Motor neuron (in vitro differentiated cells): ENCODE measurements at regions not wholly inside any gene's neighbourhood (a gene's known extent, or its start where the extent isn't known, plus 50 kb on each side); places are given as distances from the start of the nearest gene placed in this dataset.

Experiments used
- ATAC-seq, 8 experiments: fragments of 200-7000 bp; cut with Tn5 transposase; replicated peaks in 6 of 8; 2 replicates each; pipeline ENCODE4 v1.8.0; 2021; ENCODE audit warnings: mild to moderate bottlenecking in 8 of 8, moderate library complexity in 8 of 8
- H3K27ac ChIP-seq, 2 donors: fragments of 250-450 bp; sonication (Bioruptor Pico); 2 replicates each; pipeline ENCODE4 v1.9.0; 2021; ENCODE audit warnings: antibody characterized with exemption in 2 of 2, mild to moderate bottlenecking in 2 of 2, moderate library complexity in 1 of 2
- H3K4me1 ChIP-seq, 2 donors: fragments of 250-450 bp; sonication (Bioruptor Pico); replicated peaks in 1 of 2; 2 replicates each; pipeline ENCODE4 v1.6.1; 2021; ENCODE audit warnings: antibody characterized with exemption in 2 of 2, mild to moderate bottlenecking in 2 of 2, moderate library complexity in 1 of 2
- H3K4me3 ChIP-seq, 5 donors: fragments of 250-450 bp; sonication (Bioruptor Pico); 2 replicates each; pipeline ENCODE4 v1.9.0; 2021; ENCODE audit warnings: antibody characterized with exemption in 5 of 5, mild to moderate bottlenecking in 5 of 5, moderate library complexity in 4 of 5
- WGBS, 10 experiments: fragments of 450-650 bp; shearing (Covaris generic); methylation state at CpG; one replicate each; pipeline ENCODE4 v1.0.0; 2022; 5-methylcytosine and 5-hydroxymethylcytosine counted together
- in situ Hi-C, 9 experiments: fragments of 400-800 bp; cut with MboI; loops; one replicate each; pipeline ENCODE4 v1.15.0; 2021; ENCODE audit warnings: low sequenced_read_pairs in 9 of 9, low pct_unique_long_range_greater_than_20kb in 2 of 9; ENCODE audit not compliant: unreplicated experiment in 9 of 9

DNA sequence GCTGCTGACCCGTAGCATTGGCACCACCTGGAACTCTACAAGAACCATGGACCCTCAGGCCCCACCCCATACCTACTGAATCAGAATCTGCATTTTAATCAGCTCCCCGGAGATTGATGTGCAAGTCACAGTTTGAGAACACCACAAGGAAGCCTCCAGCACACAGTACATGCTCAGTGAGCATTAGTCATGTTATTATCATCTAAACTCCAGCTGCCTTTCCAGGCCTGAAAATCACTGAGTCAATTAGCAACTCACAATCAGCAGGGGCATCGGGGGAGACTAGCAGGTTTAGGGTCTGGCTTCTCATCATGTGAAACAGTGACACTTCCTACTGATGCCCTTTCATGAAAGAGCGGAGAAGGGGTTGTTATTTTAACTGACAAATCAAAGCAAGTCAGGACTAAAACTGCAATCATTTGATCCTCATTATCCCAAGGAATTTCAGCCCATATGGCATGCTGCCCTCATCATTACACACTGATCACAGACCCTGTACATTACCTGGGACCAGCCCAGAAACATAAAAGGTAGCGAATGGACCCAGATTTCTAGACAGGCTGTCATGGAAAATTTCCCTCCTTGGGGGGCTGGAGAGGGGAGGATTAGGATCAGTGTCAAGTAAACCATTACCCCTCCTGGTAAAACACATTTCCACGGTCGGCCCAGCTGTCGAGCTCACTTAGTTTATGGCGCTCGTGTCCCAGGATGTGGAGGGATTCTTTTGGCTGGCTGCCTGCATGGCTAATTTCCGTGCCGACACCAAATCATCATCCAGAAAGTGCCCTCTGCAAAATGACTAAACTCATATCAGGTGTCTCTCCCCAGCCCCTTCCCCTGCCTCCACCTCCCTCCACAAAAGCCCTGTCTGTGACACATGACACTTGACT is 122.8 kb downstream of the PRLHR start:
- H3K4me1 ChIP-seq: peaks cover 0 to 3% of the 10 kb centered on the region in 2 donors
- in situ Hi-C loops: loop anchor here in 3 of 9 experiments (25.0 kb wide), 2 partner anchors 935 to 960 kb away; partner anchors contain the start of gene EMX2 (in 1 of the 3)
- H3K27ac ChIP-seq: no peak overlapping the region
- no peak overlapping the region for H3K4me3 ChIP-seq
- peak in 2 of 8 experiments; percentile 13 to 39 for ATAC-seq
- WGBS, 10 experiments: 40 to 93% (median 62%) methylated on average over 2 to 8 of the region's 12 CpGs; no CpG with 5 or more reads in 2 of the 10 experiments

GRCh38 chr10:118471863-118472262 is 123.6 kb downstream of the PRLHR start:
- ATAC-seq: peak in 3 of 8 experiments; percentile 54 to 85 (median 81)
- 14 to 86% (median 83%) methylated on average over 1 to 2 of the region's 4 CpGs; no CpG with 5 or more reads in 5 of the 10 experiments for WGBS, 10 experiments

GRCh38 chr10:118470470-118470869 is 125.0 kb downstream of the PRLHR start:
- Histone ChIP-seq H3K27ac (no peak overlapping the region), H3K4me3 (no peak overlapping the region), H3K4me1 (peaks cover 0 to 3% of the 10 kb centered on the region in 2 donors)
- ATAC-seq: no peak
- in situ Hi-C loops: loop anchor here in 3 of 9 experiments (25.0 kb wide), 2 partner anchors 933 to 958 kb away; partner anchors contain the start of gene EMX2 (in 1 of the 3)
- 0 to 80% (median 32%) methylated on average over 1 of the region's 1 CpG; no CpG with 5 or more reads in 4 of the 10 experiments for WGBS, 10 experiments

More at GRCh38 chr10:118471863-118472262, 123.6 kb downstream of the PRLHR start:
- Histone ChIP-seq H3K4me3 (no peak overlapping the region), H3K27ac (no peak overlapping the region), H3K4me1 (peaks cover 0 to 3% of the 10 kb centered on the region in 2 donors)
- in situ Hi-C loops: loop anchor here in 3 of 9 experiments (25.0 kb wide), 2 partner anchors 935 to 960 kb away; partner anchors contain the start of gene EMX2 (in 1 of the 3)

DNA sequence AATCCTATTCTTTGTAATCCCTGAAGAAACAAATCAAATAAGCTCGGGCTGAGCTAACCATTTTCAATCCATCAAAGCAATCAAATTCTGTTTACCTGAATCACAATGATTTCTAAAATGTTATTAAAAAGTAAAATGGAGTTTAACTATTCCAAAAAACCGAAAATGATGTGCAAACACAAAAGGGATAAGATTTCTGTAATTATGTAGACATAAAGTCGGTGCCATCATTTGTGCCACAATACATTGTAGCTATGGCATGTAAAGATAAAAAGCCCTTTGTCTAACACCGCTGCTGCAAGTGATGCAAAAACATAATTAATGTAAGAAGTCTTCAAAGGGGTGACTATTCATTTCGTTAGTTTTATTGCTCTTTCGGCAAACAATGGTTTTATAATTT is 125.1 kb upstream of the FAM204A start:
- in situ Hi-C loops: loop anchor here in 3 of 9 experiments (25.0 kb wide), 2 partner anchors 930 to 955 kb away; partner anchors contain the start of gene EMX2 (in 1 of the 3)
- H3K4me1 ChIP-seq: no peaks in the 10 kb centered on the region
- 32 to 73% (median 64%) methylated on average over 2 to 6 of the region's 6 CpGs for WGBS, 10 experiments
- no peak overlapping the region for H3K4me3 ChIP-seq
- no peak overlapping the region for H3K27ac ChIP-seq
- ATAC-seq: no peak

GRCh38 chr10:118465300-118465874 is 123.3 kb upstream of the FAM204A start:
- Histone ChIP-seq H3K4me1 (no peaks in the 10 kb centered on the region), H3K4me3 (no peak overlapping the region), H3K27ac (no peak overlapping the region)
- no peak for ATAC-seq
- in situ Hi-C loops: loop anchor here in 3 of 9 experiments (25.0 kb wide), 2 partner anchors 928 to 953 kb away; partner anchors contain the start of gene EMX2 (in 1 of the 3)
- 61 to 100% (median 84%) methylated on average over 1 to 3 of the region's 3 CpGs; no CpG with 5 or more reads in 1 of the 10 experiments for WGBS, 10 experiments

- in situ Hi-C loops: loop anchor here in 3 of 9 experiments (25.0 kb wide), 2 partner anchors 926 to 951 kb away; partner anchors contain the start of gene EMX2 (in 1 of the 3)
- Histone ChIP-seq H3K4me3 (no peak overlapping the region), H3K4me1 (no peaks in the 10 kb centered on the region), H3K27ac (no peak overlapping the region)
- ATAC-seq: no peak
- 0 to 86% (median 40%) methylated on average over 1 of the region's 1 CpG; no CpG with 5 or more reads in 7 of the 10 experiments for WGBS, 10 experiments
These were observed 121.6 kb upstream of the FAM204A start for GRCh38 chr10:118463740-118464139.

DNA sequence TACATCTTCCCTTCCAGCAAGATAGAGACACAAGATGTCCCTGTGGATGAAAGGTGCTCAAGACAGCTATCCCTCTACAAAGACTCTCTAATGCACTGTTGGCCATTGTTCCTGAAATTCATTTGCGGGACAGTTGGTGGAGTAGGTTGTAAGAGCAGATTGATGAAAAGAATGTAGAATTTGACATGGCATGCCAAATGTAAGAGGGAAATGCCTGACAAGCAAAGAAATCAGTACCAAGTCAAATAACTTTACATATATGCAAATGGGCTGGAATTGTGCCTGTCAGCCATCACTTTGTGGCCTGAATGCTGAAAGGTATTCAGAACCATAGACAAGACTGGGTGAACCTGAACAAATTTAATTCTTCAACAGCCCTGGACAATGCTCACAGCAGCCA is 120.3 kb upstream of the FAM204A start:
- Histone ChIP-seq H3K4me3 (no peak overlapping the region), H3K27ac (no peak overlapping the region), H3K4me1 (no peaks in the 10 kb centered on the region)
- 80 to 100% (median 100%) methylated on average over 1 of the region's 1 CpG; no CpG with 5 or more reads in 2 of the 10 experiments for WGBS, 10 experiments
- ATAC-seq: no peak
- in situ Hi-C loops: loop anchor here in 3 of 9 experiments (25.0 kb wide), 2 partner anchors 925 to 950 kb away; partner anchors contain the start of gene EMX2 (in 1 of the 3)

DNA sequence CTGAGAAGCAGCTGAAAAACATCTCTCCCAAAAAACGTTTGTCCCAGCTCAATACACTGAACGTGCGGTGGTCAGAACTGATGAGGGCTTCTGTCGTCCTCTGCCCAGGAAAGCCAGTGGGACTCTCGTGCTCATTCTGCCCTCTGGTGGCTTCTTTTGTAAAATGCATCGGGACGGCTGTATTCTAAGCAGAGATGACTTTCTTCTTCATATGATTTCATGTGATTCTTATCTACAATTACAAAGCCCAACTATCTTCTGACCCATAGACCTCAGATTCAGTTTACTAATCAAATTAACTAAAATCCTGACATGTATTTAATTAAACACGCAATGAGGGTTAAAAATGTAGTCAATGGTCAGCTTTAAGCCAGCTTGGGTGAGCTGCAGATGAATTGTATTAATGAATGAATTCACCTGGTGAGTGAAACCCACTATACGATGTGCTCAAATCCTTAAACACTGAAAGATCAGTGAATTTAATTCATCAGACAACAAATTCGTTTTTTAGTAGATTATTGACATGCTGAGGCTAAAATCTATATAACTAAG is 117.6 kb upstream of the FAM204A start:
- H3K4me3 ChIP-seq: no peak overlapping the region
- peak; percentile 76 to 96 (median 88) for ATAC-seq
- no peak overlapping the region for H3K27ac ChIP-seq
- no peaks in the 10 kb centered on the region for H3K4me1 ChIP-seq
- 0 to 6% (median 2%) methylated on average over 3 to 10 of the region's 10 CpGs for WGBS, 10 experiments
- in situ Hi-C loops: loop anchor here in 3 of 9 experiments (25.0 kb wide), 2 partner anchors 922 to 947 kb away; partner anchors contain the start of gene EMX2 (in 1 of the 3)

- ATAC-seq: peak in 1 of 8 experiments; percentile 21
- in situ Hi-C loops: loop anchor here in 3 of 9 experiments (25.0 kb wide), 2 partner anchors 922 to 947 kb away; partner anchors contain the start of gene EMX2 (in 1 of the 3)
- H3K4me1 ChIP-seq: no peaks in the 10 kb centered on the region
- no peak overlapping the region for H3K4me3 ChIP-seq
- no peak overlapping the region for H3K27ac ChIP-seq
- 45 to 100% (median 57%) methylated on average over 1 to 9 of the region's 10 CpGs for WGBS, 10 experiments
These were observed 117.0 kb upstream of the FAM204A start for GRCh38 chr10:118458957-118459641.

- in situ Hi-C loops: loop anchor here in 3 of 9 experiments (25.0 kb wide), 2 partner anchors 921 to 946 kb away; partner anchors contain the start of gene EMX2 (in 1 of the 3)
- H3K27ac ChIP-seq: no peak overlapping the region
- no peak for ATAC-seq
- H3K4me1 ChIP-seq: no peaks in the 10 kb centered on the region
- H3K4me3 ChIP-seq: no peak overlapping the region
These were observed 115.8 kb upstream of the FAM204A start for GRCh38 chr10:118457824-118458428.

- Histone ChIP-seq H3K4me1 (no peaks in the 10 kb centered on the region), H3K4me3 (no peak overlapping the region), H3K27ac (no peak overlapping the region)
- in situ Hi-C loops: loop anchor here in 3 of 9 experiments (25.0 kb wide), 2 partner anchors 918 to 943 kb away; partner anchors contain the start of gene EMX2 (in 1 of the 3)
- WGBS, 10 experiments: 34 to 85% (median 70%) methylated on average over 1 to 6 of the region's 6 CpGs; no CpG with 5 or more reads in 4 of the 10 experiments
- no peak for ATAC-seq
These were observed 113.1 kb upstream of the FAM204A start for GRCh38 chr10:118455181-118455695.
